ENCODE measurements at regions not wholly inside any gene's neighbourhood (a gene's known extent, or its start where the extent isn't known, plus 50 kb on each side); places are given as distances from the start of the nearest gene placed in this dataset.

GRCh38 chr18:46324087-46324955 lies 220.1 kb downstream of the HAUS1 start:
- TF ChIP-seq, protein P1, sequence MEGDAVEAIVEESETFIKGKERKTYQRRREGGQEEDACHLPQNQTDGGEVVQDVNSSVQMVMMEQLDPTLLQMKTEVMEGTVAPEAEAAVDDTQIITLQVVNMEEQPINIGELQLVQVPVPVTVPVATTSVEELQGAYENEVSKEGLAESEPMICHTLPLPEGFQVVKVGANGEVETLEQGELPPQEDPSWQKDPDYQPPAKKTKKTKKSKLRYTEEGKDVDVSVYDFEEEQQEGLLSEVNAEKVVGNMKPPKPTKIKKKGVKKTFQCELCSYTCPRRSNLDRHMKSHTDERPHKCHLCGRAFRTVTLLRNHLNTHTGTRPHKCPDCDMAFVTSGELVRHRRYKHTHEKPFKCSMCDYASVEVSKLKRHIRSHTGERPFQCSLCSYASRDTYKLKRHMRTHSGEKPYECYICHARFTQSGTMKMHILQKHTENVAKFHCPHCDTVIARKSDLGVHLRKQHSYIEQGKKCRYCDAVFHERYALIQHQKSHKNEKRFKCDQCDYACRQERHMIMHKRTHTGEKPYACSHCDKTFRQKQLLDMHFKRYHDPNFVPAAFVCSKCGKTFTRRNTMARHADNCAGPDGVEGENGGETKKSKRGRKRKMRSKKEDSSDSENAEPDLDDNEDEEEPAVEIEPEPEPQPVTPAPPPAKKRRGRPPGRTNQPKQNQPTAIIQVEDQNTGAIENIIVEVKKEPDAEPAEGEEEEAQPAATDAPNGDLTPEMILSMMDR (conservative IDR thresholded peaks at IDR 0.05; ENCODE audit: low read depth, low read length) = no peak
- DNase-seq (ENCODE audit: low read depth) = peak; percentile 31

GRCh38 chr18:46325895-46326294 lies 221.7 kb downstream of the HAUS1 start:
- DNase-seq (ENCODE audit: low read depth) = no peak
- no peak overlapping the region for H3K4me3 ChIP-seq (ENCODE audit: low read length)
- TF ChIP-seq, protein P1 (conservative IDR thresholded peaks at IDR 0.05; ENCODE audit: low read depth, low read length) = no peak

More at GRCh38 chr18:46324087-46324955, 220.1 kb downstream of the HAUS1 start:
- H3K4me3 ChIP-seq (ENCODE audit: low read length) = no peak overlapping the region

DNA sequence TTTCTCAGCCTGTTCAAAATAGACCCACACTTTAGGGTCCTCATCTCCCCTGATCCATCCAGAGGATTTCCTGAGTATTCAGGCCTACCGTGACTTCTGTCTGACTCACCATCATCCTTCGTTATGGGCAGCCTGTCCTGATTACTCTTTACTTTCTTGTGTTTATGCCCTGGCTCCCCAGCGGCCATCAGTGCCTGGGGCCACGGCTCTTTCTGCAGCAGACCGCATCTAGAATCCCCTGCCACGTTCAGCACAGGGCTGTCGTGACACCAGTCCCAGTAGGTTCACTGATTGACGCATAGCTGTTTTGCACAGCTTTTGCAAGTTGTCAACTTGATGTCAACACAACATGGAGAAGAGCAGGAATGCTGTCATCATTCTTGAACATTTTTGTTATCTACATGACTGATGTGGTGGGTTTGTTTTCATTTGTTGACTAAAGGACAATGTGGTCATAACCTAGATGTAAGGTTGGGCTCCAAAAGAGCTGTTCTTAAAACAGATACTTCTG lies 225.6 kb downstream of the HAUS1 start:
- DNase-seq (ENCODE audit: low read depth) = no peak
- no peak overlapping the region for H3K4me3 ChIP-seq (ENCODE audit: low read length)
- TF ChIP-seq, protein P1 (conservative IDR thresholded peaks at IDR 0.05; ENCODE audit: low read depth, low read length) = no peak

GRCh38 chr18:46331316-46331715 lies 227.1 kb downstream of the HAUS1 start:
- TF ChIP-seq, protein P1 (conservative IDR thresholded peaks at IDR 0.05; ENCODE audit: low read depth, low read length) = no peak
- H3K4me3 ChIP-seq (ENCODE audit: low read length) = no peak overlapping the region

GRCh38 chr18:46332286-46332801 lies 228.2 kb downstream of the HAUS1 start:
- no peak for DNase-seq (ENCODE audit: low read depth)
- no peak overlapping the region for H3K4me3 ChIP-seq (ENCODE audit: low read length)
- TF ChIP-seq, protein P1 (conservative IDR thresholded peaks at IDR 0.05; ENCODE audit: low read depth, low read length) = no peak

More at GRCh38 chr18:46331316-46331715, 227.1 kb downstream of the HAUS1 start:
- no peak for DNase-seq (ENCODE audit: low read depth)

DNA sequence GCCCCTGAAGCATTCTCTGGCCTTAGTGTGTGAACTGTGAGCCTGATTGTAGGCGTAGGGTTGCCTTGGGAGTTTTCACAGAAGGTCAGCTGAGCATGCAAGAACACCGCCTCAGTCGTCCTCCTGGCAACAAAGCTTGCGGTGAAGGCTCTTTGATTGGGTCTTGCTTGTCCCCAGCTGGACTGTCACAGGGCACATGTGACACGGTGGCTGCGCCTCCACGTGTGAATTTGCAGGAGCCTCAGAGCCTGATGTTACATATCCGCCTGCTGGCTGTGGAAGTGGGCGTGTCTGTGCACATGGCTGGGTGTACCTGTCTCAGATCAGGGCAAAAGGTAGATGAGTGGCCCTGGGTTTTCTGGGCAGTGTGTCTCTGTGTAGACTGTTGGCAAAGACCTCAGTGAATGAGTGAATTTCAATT lies 228.7 kb downstream of the HAUS1 start:
- H3K4me3 ChIP-seq (ENCODE audit: low read length) = no peak overlapping the region
- DNase-seq (ENCODE audit: low read depth) = no peak
- TF ChIP-seq, protein P1 (conservative IDR thresholded peaks at IDR 0.05; ENCODE audit: low read depth, low read length) = no peak

Data from retinal pigment epithelial cell (primary cell).